Activated T-helper 17 cell treated with anti-CD3 and anti-CD28 coated beads, Interleukin-2, amount 50 U/mL, for 72 hours (primary cell): ENCODE measurements at regions not wholly inside any gene's neighbourhood (a gene's known extent, or its start where the extent isn't known, plus 50 kb on each side); places are given as distances from the start of the nearest gene placed in this dataset.
"Not testable (repeated sequence)": the region's sequence is repeated elsewhere in the genome, so short reads cannot be mapped to it uniquely, and the experiment has no call there.

Experiments
- ATAC-seq: fragments of 150-1000 bp; cut with Tn5 transposase; replicated peaks from 2 replicates; pipeline ENCODE4 v1.10.0; 2021; ENCODE audit warnings: mild to moderate bottlenecking, moderate library complexity
- H3K27ac Mint-ChIP-seq: one replicate; pipeline ENCODE4 v1.8.0; 2022; ENCODE audit warnings: mixed read lengths
- H3K27me3 Mint-ChIP-seq: one replicate; pipeline ENCODE4 v1.8.0; 2022; ENCODE audit warnings: mixed read lengths
- H3K36me3 Mint-ChIP-seq: one replicate; pipeline ENCODE4 v1.8.0; 2022; ENCODE audit warnings: low read depth, mild to moderate bottlenecking, mixed read lengths
- H3K4me1 Mint-ChIP-seq: one replicate; pipeline ENCODE4 v1.8.0; 2022; ENCODE audit warnings: mixed read lengths
- H3K4me3 Mint-ChIP-seq: one replicate; pipeline ENCODE4 v1.8.0; 2022; ENCODE audit warnings: mild to moderate bottlenecking, mixed read lengths
- H3K9me3 Mint-ChIP-seq: one replicate; pipeline ENCODE4 v1.8.0; 2022; ENCODE audit warnings: mixed read lengths

GRCh38 chrX:7606039-7606652, 236.8 kb upstream of the VCX start:
- Mint-ChIP-seq H3K36me3 (no peaks in the 10 kb centered on the region), H3K4me3 (no peak overlapping the region), H3K9me3 (peaks cover 8% of the 10 kb centered on the region), H3K27ac (no peak overlapping the region), H3K4me1 (no peaks in the 10 kb centered on the region), H3K27me3 (no peaks in the 10 kb centered on the region)
- no peak for ATAC-seq

DNA sequence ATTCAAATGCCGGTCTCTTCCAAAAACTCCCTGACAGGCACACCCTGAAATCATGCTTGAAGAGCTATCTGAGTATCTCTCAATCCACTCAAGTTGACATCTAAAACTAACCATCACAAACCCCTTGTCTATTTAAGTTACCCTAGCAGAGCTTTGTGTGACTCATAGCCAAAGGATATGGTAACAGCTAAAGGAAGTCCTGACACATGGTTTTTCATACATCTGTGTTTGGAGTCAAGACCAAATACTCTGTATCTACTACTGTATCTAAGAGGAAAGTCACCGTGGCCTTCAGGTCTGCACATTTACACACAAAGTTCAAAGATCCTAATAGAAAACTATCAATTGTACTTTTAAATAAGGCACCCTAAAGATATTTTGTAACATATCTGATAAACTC, 239.6 kb upstream of the VCX start:
- no peak for ATAC-seq
- Mint-ChIP-seq H3K4me3 (no peak overlapping the region), H3K9me3 (peaks cover 8% of the 10 kb centered on the region), H3K27ac (no peak overlapping the region), H3K27me3 (no peaks in the 10 kb centered on the region), H3K36me3 (no peaks in the 10 kb centered on the region), H3K4me1 (no peaks in the 10 kb centered on the region)

DNA sequence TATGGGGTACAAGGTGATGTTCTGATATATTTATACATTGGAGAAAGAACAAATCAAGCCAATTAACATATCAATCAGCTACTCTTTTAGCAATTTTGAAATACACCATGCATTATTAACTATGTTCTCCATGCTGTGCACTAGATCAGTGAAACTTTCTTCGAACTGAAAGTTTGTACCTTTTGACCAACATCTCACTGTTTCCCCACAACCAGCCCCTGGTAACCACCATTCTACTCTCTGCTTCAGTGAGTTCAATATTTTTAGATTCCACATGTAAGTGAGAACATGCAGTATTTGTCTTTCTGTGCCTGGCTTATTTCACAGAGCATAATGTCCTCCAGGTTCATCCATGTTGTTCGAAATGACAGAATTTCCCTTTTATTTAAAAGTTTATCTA, 246.1 kb upstream of the VCX start:
- no peak for ATAC-seq
- H3K9me3 Mint-ChIP-seq, result no peaks in the 10 kb centered on the region
- H3K4me1 Mint-ChIP-seq, result no peaks in the 10 kb centered on the region
- H3K27me3 Mint-ChIP-seq, result no peaks in the 10 kb centered on the region
- no peaks in the 10 kb centered on the region for H3K36me3 Mint-ChIP-seq
- H3K4me3 Mint-ChIP-seq, result no peak overlapping the region
- no peak overlapping the region for H3K27ac Mint-ChIP-seq

- not testable (repeated sequence) for H3K4me3 Mint-ChIP-seq, H3K27me3 Mint-ChIP-seq, H3K27ac Mint-ChIP-seq, ATAC-seq, H3K36me3 Mint-ChIP-seq, H3K4me1 Mint-ChIP-seq, H3K9me3 Mint-ChIP-seq
Observed at GRCh38 chrX:7593370-7593769, 249.6 kb upstream of the VCX start.

GRCh38 chrX:7586126-7586525, 256.8 kb upstream of the VCX start:
- Mint-ChIP-seq H3K27me3 (no peaks in the 10 kb centered on the region), H3K27ac (no peak overlapping the region), H3K36me3 (no peaks in the 10 kb centered on the region), H3K4me3 (no peak overlapping the region), H3K4me1 (no peaks in the 10 kb centered on the region), H3K9me3 (no peaks in the 10 kb centered on the region)
- no peak for ATAC-seq

GRCh38 chrX:7582191-7582590, 260.8 kb upstream of the VCX start:
- no peaks in the 10 kb centered on the region for H3K36me3 Mint-ChIP-seq
- H3K27me3 Mint-ChIP-seq, result no peaks in the 10 kb centered on the region
- no peak for ATAC-seq
- H3K4me3 Mint-ChIP-seq, result no peak overlapping the region
- no peak overlapping the region for H3K27ac Mint-ChIP-seq
- no peaks in the 10 kb centered on the region for H3K9me3 Mint-ChIP-seq
- H3K4me1 Mint-ChIP-seq, result no peaks in the 10 kb centered on the region

DNA sequence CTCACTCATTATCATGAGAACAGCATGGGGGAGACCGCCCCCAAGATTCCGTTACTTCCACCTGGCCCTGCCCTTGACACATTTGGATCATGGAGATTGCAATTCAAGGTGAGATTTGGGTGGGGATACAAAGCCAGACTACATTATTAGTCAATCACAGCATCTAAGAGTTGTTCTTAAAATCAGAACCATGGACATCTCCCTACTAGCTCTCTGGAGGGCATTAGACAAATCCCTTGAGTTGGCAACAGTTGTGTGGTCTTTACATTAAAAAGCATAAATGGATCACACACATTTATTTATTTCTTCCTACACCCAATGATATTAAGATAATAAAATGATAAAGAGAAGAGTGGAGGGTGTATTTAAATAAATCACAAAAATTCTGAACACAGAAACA, 262.8 kb upstream of the VCX start:
- Mint-ChIP-seq H3K27me3 (no peaks in the 10 kb centered on the region), H3K36me3 (no peaks in the 10 kb centered on the region), H3K4me3 (no peak overlapping the region), H3K27ac (no peak overlapping the region), H3K9me3 (peaks cover 3% of the 10 kb centered on the region), H3K4me1 (no peaks in the 10 kb centered on the region)
- no peak for ATAC-seq

DNA sequence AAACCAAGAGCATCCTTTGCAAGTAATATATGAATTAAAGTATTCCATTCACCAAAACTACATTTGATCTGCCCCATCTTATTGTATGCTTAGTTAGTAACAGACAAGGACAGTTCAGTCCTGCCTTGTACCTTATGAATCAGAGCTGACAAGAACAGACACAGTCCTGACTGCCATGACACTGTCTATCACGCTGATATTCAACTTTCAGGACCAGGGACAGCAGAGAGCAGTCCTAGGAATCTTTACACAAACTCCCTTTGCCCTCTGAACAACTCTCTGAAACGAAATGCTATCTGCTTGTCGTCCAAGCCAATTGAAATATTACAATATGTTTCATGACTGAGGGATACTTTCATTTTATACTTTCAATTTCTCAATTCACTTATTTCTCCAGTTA, 268.6 kb upstream of the VCX start:
- no peak overlapping the region for H3K27ac Mint-ChIP-seq
- ATAC-seq, result no peak
- H3K4me3 Mint-ChIP-seq, result no peak overlapping the region
- H3K27me3 Mint-ChIP-seq, result no peaks in the 10 kb centered on the region
- H3K4me1 Mint-ChIP-seq, result no peaks in the 10 kb centered on the region
- H3K36me3 Mint-ChIP-seq, result no peaks in the 10 kb centered on the region
- peaks cover 3% of the 10 kb centered on the region for H3K9me3 Mint-ChIP-seq

DNA sequence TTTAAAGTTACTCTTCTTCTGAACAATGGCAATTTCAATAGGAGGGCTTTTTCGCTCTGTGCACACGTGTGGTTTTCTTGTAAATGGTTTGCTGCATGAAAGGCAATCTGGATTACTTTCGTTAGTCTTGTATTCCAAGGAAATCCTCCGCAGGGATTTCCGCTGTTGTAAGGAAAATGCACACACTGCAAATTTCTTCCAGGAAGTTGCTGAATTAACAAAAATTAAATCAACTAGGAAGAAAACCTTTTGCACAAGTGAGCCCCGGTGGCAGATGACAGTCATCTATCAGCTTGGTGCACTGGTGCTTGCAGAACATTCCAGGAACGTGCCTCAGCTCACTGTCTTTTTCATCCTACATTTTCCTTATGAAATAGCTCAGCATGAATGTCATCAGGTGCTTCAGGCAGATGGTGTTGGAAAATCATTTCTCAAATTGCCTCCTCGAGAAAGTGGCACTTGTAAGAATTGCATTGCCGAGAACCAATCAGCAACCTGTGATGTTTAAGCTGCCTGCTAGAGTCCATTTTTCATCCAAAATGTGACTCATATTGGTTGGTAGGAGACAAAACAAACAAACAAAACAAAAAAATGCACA, 272.4 kb upstream of the VCX start:
- H3K4me1 Mint-ChIP-seq, result no peaks in the 10 kb centered on the region
- ATAC-seq, result no peak
- H3K27ac Mint-ChIP-seq, result no peak overlapping the region
- no peaks in the 10 kb centered on the region for H3K27me3 Mint-ChIP-seq
- no peak overlapping the region for H3K4me3 Mint-ChIP-seq
- no peaks in the 10 kb centered on the region for H3K9me3 Mint-ChIP-seq
- H3K36me3 Mint-ChIP-seq, result no peaks in the 10 kb centered on the region

GRCh38 chrX:7568597-7568996, 274.4 kb upstream of the VCX start:
- no peaks in the 10 kb centered on the region for H3K36me3 Mint-ChIP-seq
- no peaks in the 10 kb centered on the region for H3K27me3 Mint-ChIP-seq
- no peaks in the 10 kb centered on the region for H3K9me3 Mint-ChIP-seq
- no peak overlapping the region for H3K4me3 Mint-ChIP-seq
- ATAC-seq, result no peak
- H3K27ac Mint-ChIP-seq, result no peak overlapping the region
- H3K4me1 Mint-ChIP-seq, result no peaks in the 10 kb centered on the region

DNA sequence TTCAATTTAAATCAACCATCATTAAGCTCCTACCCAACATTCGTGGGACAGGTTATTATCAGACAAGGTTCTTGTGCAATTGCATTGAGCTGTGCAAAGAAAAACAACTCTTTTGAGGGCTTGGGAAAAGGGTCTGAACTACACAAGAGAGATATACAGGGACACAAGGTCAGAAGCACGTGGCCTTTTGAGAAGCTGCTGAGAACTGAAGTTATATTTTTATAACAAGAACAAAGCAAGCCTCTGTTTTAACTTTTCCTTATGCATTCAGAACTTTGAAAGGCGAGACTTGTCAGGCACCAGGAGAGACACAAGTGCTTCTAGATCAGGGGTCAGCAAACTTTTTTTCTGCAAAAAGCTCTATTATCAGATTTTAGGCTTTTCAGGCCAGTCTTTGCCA, 274.8 kb upstream of the VCX start:
- Mint-ChIP-seq H3K27ac (no peak overlapping the region), H3K9me3 (no peaks in the 10 kb centered on the region), H3K36me3 (no peaks in the 10 kb centered on the region), H3K4me1 (no peaks in the 10 kb centered on the region), H3K4me3 (no peak overlapping the region), H3K27me3 (no peaks in the 10 kb centered on the region)
- no peak for ATAC-seq

DNA sequence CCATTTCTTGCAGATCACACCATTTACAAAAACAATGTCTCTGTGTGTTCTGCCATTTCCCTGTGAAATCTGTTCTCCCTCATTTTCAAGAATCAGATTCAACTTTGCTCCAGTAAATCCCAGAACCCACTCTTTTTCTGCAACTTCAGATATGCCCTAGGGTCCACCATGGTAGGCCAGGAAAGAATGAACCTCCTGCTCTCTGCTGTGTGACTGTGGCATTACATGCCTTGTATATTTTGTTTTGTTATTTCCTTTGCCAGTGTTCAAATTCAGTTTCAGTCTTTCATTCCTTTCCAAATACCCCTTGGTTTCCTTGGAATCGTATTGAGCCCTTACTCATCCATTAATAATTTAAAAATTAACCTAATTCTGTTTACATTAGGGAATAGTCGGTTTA, 290.2 kb upstream of the VCX start:
- H3K36me3 Mint-ChIP-seq, result no peaks in the 10 kb centered on the region
- H3K4me3 Mint-ChIP-seq, result no peak overlapping the region
- no peak overlapping the region for H3K27ac Mint-ChIP-seq
- peaks cover 8% of the 10 kb centered on the region for H3K9me3 Mint-ChIP-seq
- ATAC-seq, result no peak
- H3K27me3 Mint-ChIP-seq, result no peaks in the 10 kb centered on the region
- no peaks in the 10 kb centered on the region for H3K4me1 Mint-ChIP-seq

DNA sequence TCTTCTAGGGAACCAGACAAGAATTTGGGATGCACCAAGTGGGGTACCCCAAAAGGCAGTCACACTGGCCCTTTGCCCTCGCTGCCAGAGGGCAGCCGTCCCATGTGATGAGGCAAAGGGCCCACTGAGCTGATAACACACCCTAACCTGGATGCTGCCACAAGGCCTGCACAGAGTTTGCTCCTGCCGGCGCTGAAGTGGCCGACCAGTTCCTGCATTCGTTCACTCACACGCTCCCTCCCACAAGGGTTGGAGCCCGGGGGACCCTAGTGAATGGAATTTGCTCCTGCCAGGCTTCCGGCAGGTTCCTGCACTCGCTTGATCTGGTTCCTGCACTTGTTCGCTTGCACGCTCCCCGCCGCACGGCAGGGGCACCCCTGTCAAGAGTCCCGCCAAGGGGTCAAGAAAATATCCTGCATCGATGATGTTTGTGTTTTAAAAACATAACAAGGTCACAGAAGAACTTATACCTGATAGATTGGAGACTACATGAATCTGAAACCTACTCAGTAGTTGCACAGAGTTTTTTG, 296.4 kb upstream of the VCX start:
- Mint-ChIP-seq H3K4me3 (no peak overlapping the region), H3K27ac (no peak overlapping the region), H3K4me1 (no peaks in the 10 kb centered on the region), H3K36me3 (no peaks in the 10 kb centered on the region), H3K27me3 (no peaks in the 10 kb centered on the region), H3K9me3 (peaks cover 8% of the 10 kb centered on the region)
- no peak for ATAC-seq

- Mint-ChIP-seq H3K4me1 (no peaks in the 10 kb centered on the region), H3K27me3 (no peaks in the 10 kb centered on the region), H3K36me3 (no peaks in the 10 kb centered on the region), H3K9me3 (peaks cover 8% of the 10 kb centered on the region), H3K27ac (no peak overlapping the region), H3K4me3 (no peak overlapping the region)
- ATAC-seq, result no peak
Observed at GRCh38 chrX:7545564-7545963, 297.4 kb upstream of the VCX start.

DNA sequence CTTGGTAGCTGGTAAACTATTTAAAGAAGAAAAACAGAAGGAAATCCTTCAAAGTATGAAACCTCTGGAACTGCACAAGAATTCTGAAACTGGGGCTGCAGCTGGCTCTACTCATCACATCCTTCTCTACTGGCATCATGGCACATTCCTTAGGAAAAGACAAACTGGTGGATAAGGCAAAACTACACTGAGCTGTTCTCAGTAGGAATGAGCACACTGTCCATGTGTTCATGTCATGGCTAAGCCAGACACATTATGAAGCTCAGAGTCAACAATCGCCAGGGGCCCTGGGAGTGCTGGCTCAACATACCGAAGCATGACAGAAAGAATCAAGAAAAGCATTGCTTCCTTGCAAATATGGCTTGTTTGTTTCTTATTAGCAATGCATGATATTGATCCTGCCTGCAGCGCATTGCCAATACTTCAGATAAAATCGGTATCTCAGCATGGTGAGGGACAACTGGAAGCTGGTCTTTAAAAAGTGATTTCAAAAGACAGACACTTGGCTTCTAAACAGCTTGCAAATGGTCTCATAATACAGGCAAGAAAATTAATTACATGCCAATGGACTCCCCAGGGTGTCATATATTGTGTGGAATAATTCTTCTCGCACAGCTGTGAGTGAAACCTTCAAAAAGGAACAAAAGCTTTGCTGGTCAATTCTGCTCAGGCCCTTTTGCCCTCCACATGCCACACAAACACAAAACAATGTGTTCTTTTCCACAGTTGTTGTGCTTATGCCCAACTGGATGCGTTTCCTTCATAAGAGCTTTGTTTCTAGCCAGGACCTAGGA, 300.2 kb upstream of the VCX start:
- no peak overlapping the region for H3K4me3 Mint-ChIP-seq
- ATAC-seq, result no peak
- H3K4me1 Mint-ChIP-seq, result no peaks in the 10 kb centered on the region
- H3K36me3 Mint-ChIP-seq, result no peaks in the 10 kb centered on the region
- peaks cover 7% of the 10 kb centered on the region for H3K9me3 Mint-ChIP-seq
- H3K27ac Mint-ChIP-seq, result no peak overlapping the region
- no peaks in the 10 kb centered on the region for H3K27me3 Mint-ChIP-seq
